ENCODE measurements at regions not wholly inside any gene's neighbourhood (a gene's known extent, or its start where the extent isn't known, plus 50 kb on each side); places are given as distances from the start of the nearest gene placed in this dataset.
"Not testable (repeated sequence)": the region's sequence is repeated elsewhere in the genome, so short reads cannot be mapped to it uniquely, and the experiment has no call there.

DNA sequence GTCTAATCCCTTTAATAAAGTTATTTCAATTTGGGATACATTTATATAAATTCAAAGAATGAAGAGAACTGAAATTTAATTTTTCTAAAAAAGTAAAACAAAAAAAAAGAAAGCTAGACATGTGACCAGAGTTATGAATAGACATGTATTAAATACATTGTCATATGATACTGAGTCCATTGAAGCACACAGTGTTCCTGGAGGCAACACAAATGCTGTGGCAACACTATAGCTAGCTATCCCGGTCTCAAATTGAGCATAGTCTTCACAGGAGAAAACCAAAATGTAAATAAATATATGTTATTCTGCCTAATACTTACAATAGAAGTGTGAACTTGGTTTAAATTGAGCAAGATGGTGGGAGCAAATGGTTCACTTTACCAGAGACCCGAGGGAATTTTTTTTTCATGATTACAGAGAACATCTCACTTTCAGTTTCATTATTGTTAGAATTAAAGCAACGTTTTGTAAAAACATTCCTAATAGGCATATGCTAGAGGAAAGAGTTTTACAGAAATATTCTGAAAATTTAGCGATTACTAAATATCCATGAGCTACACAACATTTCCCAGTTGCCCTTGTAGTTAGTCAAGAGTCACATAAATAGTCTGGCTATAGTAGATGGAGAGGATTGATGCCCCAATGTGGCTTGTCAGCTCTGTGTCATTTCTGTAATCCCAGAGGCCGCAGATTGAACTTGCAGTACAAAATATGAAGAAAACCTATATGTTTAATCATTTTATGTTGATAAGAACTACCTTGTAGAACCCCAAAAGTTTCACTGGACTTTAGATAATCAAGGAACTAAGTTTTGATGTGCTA, 775.7 kb upstream of the SPRY2 start:
- TF ChIP-seq EP300 (IDR thresholded peaks at IDR 0.05): no peak
- TF ChIP-seq, protein P1, sequence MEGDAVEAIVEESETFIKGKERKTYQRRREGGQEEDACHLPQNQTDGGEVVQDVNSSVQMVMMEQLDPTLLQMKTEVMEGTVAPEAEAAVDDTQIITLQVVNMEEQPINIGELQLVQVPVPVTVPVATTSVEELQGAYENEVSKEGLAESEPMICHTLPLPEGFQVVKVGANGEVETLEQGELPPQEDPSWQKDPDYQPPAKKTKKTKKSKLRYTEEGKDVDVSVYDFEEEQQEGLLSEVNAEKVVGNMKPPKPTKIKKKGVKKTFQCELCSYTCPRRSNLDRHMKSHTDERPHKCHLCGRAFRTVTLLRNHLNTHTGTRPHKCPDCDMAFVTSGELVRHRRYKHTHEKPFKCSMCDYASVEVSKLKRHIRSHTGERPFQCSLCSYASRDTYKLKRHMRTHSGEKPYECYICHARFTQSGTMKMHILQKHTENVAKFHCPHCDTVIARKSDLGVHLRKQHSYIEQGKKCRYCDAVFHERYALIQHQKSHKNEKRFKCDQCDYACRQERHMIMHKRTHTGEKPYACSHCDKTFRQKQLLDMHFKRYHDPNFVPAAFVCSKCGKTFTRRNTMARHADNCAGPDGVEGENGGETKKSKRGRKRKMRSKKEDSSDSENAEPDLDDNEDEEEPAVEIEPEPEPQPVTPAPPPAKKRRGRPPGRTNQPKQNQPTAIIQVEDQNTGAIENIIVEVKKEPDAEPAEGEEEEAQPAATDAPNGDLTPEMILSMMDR (IDR thresholded peaks at IDR 0.05): no peak
- TF ChIP-seq POLR2AphosphoS5 (IDR thresholded peaks at IDR 0.05): no peak
- TF ChIP-seq POLR2A (IDR thresholded peaks at IDR 0.05): no peak
- H3K27ac ChIP-seq: no peak overlapping the region
- no peaks in the 10 kb centered on the region for H3K9me3 ChIP-seq
- 53 to 73% methylated on average over 5 of the region's 5 CpGs for WGBS, 2 donors
- intact Hi-C loops (cut with DNase I): no loop called here
- H3K36me3 ChIP-seq: no peaks in the 10 kb centered on the region
- DNase-seq: no peak
- no peaks in the 10 kb centered on the region for H3K27me3 ChIP-seq
- H3K4me1 ChIP-seq: no peaks in the 10 kb centered on the region
- no peak overlapping the region for H3K4me3 ChIP-seq

DNA sequence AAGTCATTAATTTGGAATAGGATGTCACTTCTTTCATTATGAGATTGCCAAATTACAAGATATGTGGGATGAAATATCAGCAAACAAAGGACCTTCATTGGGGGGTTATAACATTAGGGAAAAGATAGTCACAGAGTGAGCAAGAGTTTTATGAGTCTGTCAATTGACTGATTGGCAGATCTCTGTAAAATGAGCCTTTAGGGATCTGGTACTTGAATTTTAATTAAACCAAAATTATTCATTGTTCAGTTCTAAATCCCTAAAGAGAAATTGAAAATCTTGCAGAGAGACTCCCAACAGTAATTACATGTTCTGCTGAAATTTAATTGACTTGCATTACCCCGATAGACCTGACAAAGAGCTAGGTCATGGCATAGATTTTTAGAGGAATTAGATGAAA, 768.1 kb upstream of the SPRY2 start:
- H3K27ac ChIP-seq: no peak overlapping the region
- WGBS, 2 donors: 94 to 95% methylated on average over 1 of the region's 1 CpG
- H3K4me3 ChIP-seq: no peak overlapping the region
- no peaks in the 10 kb centered on the region for H3K36me3 ChIP-seq
- DNase-seq: no peak
- TF ChIP-seq, protein P1 (IDR thresholded peaks at IDR 0.05): no peak
- TF ChIP-seq POLR2AphosphoS5 (IDR thresholded peaks at IDR 0.05) (no peak), POLR2A (IDR thresholded peaks at IDR 0.05) (no peak), EP300 (IDR thresholded peaks at IDR 0.05) (no peak)
- no peaks in the 10 kb centered on the region for H3K9me3 ChIP-seq
- H3K27me3 ChIP-seq: no peaks in the 10 kb centered on the region
- no peaks in the 10 kb centered on the region for H3K4me1 ChIP-seq
- intact Hi-C loops (cut with DNase I): no loop called here

DNA sequence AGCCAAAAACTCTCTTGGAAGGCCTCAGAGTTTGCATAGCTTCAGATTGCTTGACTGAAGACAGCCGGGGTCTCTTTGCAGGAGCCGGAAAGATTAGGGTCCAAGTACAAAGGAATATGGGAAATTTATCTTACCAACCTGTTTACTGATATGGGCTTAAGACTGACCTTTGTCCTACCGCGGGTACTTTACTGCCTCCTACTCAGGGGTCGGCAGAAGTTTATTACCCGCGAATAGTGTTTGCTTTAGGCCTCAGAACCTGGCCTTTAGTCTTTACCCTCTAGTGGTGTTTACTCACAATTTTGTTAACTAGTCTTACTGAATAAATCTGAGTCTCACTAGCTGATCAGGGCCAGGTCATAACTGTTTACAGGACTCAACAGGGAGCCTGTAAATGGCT, 765.4 kb upstream of the SPRY2 start:
- Histone ChIP-seq H3K36me3 (no peaks in the 10 kb centered on the region), H3K27ac (no peak overlapping the region), H3K4me1 (no peaks in the 10 kb centered on the region), H3K27me3 (no peaks in the 10 kb centered on the region), H3K9me3 (no peaks in the 10 kb centered on the region), H3K4me3 (no peak overlapping the region)
- intact Hi-C loops (cut with DNase I): no loop called here
- 14 to 54% methylated on average over 7 of the region's 7 CpGs for WGBS, 2 donors
- TF ChIP-seq, protein P1 (IDR thresholded peaks at IDR 0.05): no peak
- TF ChIP-seq EP300 (IDR thresholded peaks at IDR 0.05): no peak
- no peak for TF ChIP-seq POLR2AphosphoS5 (IDR thresholded peaks at IDR 0.05)
- TF ChIP-seq POLR2A (IDR thresholded peaks at IDR 0.05): no peak
- no peak for DNase-seq

DNA sequence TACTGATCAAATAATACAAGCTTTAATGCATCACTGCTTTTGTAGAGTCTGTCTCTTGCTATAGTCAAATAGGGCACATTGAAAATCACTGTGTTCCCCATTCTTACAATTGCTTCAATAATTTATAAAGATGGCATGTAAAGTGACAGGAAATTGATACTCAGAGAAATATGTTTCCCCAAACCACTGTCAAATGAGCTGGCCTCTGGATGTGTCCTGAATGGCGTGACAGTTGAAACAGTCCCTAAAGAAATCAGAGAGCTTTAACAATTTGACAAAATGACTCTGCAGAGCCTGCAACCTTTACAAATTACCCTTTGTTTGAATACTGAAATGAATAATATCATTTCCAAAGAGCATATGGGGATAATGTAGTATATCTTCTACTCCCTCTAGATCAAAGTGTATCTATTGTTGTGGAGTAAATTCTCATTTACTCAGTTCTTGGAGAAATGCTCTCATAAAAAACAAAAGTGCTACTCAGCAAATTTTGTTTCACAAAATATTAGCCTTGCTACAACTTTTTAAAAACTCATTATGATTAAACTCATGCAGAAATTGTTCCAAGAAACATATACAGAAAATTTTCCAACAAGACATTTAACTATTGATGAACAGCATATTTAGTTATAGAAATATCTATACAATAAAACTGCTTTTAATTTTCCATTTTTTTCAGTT, 763.2 kb upstream of the SPRY2 start:
- WGBS, 2 donors: 79 to 91% methylated on average over 1 of the region's 1 CpG
- no peak overlapping the region for H3K4me3 ChIP-seq
- H3K27ac ChIP-seq: no peak overlapping the region
- H3K27me3 ChIP-seq: no peaks in the 10 kb centered on the region
- no peak for TF ChIP-seq EP300 (IDR thresholded peaks at IDR 0.05)
- TF ChIP-seq, protein P1 (IDR thresholded peaks at IDR 0.05): no peak
- no peak for TF ChIP-seq POLR2AphosphoS5 (IDR thresholded peaks at IDR 0.05)
- TF ChIP-seq POLR2A (IDR thresholded peaks at IDR 0.05): no peak
- no peaks in the 10 kb centered on the region for H3K9me3 ChIP-seq
- H3K36me3 ChIP-seq: no peaks in the 10 kb centered on the region
- intact Hi-C loops (cut with DNase I): no loop called here
- H3K4me1 ChIP-seq: no peaks in the 10 kb centered on the region
- no peak for DNase-seq

DNA sequence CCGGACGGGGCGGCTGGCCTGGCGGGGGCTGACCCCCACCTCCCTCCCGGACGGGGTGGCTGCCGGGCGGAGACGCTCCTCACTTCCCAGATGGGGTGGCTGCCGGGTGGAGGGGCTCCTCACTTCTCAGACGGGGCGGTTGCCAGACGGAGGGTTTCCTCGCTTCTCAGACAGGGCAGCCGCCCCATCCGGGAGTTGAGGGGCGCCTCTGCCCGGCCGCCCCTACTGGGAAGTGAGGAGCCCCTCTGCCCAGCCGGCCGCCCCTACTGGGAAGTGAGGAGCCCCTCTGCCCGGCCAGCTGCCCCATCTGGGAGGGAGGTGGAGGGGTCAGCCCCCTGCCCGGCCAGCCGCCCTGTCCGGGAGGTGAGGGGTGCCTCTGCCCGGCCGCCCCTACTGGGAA, 761.1 kb upstream of the SPRY2 start:
- WGBS, 2 donors: 92 to 95% methylated on average over 27 of the region's 27 CpGs
- H3K4me1 ChIP-seq; H3K27me3 ChIP-seq; DNase-seq; H3K9me3 ChIP-seq; H3K4me3 ChIP-seq; H3K27ac ChIP-seq; intact Hi-C loops (cut with DNase I); H3K36me3 ChIP-seq: not testable (repeated sequence)

Data from sigmoid colon (tissue), 6 donors.